GM18873 (cell line): ENCODE measurements at regions not wholly inside any gene's neighbourhood (a gene's known extent, or its start where the extent isn't known, plus 50 kb on each side); places are given as distances from the start of the nearest gene placed in this dataset.
"Not testable (repeated sequence)": the region's sequence is repeated elsewhere in the genome, so short reads cannot be mapped to it uniquely, and the experiment has no call there.

Experiments
- ATAC-seq: cut with Tn5 transposase; IDR thresholded peaks from one replicate; pipeline ENCODE4 v1.9.1; 2021; ENCODE audit warnings: mild to moderate bottlenecking, moderate library complexity, moderate number of reproducible peaks; ENCODE audit not compliant: unreplicated experiment, low FRiP score

DNA sequence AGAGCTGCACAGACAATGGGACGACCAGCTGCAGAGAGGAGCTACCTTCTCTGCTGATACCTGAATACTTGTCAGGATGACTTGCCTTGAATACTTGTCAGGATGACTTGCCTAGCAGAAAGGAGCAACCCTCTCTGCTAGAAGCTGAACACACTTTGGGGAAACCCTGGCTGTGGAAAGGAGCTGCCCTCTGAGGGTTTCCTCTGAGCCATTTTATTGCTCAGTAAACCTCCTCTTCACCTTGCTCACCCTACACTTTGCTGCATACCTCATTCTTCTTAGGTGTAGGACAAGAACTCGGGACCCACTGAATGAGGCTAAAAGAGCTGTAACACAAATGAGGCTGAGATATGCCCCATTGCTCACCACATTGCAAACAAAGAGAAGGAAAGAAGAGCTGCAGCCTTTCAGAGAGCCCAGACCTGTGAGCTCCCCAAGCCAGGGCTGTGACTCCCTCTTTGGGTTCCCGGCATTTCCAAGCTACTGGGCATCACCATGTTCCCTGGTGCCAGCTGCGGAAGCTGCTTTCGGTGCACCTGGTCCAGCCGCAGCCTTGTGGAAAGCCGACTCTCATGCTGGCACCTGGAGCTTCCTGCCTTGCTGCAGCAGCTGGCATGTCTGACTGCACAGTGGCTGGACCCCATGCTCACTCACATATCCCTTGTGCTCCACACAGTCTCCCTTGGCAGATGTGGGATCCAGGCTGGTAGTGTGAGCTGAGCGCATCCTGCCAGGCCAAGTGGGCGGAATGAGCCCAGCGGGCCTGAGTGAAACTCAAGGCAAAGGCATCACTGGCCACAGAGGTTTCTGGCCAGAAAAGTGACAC is 106.7 kb upstream of the AHI1 start:
- no peak for ATAC-seq

DNA sequence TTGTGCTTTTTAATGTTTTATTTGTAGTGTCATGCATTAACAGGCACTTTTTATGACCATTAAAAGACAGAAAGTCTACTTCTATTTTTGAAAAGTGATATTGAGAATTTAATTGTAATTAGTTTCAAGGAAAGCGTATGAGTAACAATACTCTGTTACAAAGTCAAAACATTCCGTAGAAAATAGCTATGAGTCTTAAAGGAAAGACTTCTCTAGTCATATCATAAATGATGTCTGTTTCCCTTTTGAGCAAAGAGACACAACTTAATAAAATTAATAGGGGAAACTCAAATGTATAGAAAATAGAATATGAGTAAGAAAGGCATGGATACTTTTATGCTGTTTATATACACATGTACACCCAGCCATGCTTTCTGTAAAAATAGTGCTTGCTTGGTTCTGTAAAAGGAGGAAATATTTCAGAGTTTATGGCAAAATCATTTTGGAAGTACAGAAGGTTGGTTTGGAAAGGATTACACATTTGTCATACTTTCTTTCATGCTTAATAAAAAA is 107.8 kb upstream of the AHI1 start:
- no peak for ATAC-seq

- ATAC-seq: no peak
These were observed 108.9 kb upstream of the AHI1 start for GRCh38 chr6:135606392-135606791.

DNA sequence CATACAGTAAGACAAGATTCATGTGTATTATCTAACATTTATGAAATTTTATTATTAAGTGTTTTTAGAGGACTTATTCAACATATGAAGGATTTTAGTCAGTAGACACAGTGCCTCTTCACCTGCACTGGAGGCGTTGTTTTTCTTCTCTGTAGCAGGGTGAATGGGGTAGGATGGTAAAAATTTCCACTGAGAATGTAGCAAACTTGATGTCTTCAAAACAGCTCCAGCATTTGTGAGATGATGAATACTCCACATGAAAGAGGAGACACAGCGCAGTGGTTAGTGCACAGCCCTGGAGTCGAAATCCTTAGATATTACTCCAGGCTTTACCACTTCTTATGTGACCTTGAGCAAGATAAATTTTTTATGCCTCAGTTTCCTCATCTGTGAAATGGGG is 110.5 kb upstream of the AHI1 start:
- ATAC-seq: no peak

- not testable (repeated sequence) for ATAC-seq
These were observed 112.7 kb upstream of the AHI1 start for GRCh38 chr6:135610192-135610591.

DNA sequence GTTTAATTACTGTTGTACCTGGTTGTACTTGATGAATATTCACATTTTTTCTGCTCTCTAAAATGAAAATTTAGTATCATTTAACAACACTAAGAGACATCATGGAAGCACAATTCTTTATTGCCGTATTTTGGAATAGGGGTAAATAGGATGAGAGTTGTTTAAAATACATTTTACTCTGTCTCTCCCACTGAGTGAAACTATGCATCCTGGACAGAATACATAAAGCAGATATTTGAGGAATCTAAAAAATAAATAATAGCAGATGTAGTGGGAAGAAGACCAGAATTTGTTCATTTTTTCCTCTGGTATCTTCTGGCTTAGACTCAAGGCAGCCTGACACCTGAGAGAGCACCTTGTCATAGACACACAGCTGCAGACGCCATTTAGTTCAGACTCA is 119.1 kb upstream of the AHI1 start:
- no peak for ATAC-seq

GRCh38 chr6:135617222-135617621 is 119.7 kb upstream of the AHI1 start:
- ATAC-seq: no peak

- ATAC-seq: no peak
These were observed 124.5 kb upstream of the AHI1 start for GRCh38 chr6:135622081-135622480.

DNA sequence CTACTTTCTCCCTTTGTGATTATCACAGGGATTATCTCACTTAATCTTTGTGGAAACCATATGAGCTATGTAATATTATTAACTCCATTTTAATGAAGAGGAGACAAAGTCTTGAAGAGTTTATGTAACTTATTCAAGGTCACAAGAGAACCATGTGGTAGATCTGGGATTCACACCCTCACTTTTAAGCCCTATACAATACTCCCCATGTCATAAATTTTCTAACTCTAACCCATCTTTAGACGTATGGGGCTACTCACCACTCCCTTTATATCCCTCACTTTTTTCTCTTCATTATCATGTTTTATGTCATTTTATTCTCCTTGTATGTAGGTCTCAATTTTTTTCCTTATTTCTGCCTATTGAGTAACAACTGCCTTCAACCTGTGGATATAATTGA is 126.4 kb upstream of the AHI1 start:
- no peak for ATAC-seq

DNA sequence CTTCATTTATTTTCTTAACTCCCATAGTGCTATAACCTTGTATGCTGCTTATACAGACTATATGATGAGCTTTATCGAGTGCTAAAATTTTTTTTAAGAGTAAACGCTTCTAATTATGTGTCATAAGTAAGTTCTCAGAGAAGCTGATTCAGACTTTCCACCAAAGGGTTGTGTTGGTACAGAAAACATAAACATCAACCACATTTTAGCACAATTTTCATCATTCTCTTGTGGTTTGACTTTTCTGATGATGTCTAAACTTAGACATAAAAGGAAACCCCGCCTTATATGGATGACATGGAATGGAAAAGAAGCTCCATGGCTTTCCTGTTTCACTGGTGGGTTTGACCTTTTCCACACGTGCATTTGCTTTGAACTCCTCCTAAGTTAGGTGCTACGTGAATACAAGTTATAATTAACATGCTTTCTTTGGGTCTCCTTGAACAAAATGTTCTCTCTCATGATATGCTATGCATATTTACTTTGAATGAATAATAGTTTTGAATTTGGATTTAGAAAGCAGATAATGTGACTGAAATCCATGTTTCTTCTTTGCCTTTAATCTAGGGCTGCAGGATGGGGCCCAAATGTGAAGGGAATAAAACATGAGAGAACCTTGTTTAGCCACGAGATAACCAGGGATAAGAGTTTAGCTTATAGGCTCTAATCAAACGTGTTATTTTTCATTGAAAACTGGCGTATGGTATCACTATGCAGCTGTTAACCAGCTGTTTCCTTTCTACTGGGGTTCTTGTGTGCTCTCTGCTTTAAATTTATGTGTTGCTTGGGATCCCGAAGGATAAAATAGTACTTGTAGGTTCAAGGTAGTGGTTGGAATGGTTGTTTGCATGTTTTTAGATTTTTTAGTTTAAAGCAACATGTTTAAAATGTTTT is 127.1 kb upstream of the AHI1 start:
- no peak for ATAC-seq

- ATAC-seq: not testable (repeated sequence)
These were observed 128.5 kb upstream of the AHI1 start for GRCh38 chr6:135626001-135626400.

DNA sequence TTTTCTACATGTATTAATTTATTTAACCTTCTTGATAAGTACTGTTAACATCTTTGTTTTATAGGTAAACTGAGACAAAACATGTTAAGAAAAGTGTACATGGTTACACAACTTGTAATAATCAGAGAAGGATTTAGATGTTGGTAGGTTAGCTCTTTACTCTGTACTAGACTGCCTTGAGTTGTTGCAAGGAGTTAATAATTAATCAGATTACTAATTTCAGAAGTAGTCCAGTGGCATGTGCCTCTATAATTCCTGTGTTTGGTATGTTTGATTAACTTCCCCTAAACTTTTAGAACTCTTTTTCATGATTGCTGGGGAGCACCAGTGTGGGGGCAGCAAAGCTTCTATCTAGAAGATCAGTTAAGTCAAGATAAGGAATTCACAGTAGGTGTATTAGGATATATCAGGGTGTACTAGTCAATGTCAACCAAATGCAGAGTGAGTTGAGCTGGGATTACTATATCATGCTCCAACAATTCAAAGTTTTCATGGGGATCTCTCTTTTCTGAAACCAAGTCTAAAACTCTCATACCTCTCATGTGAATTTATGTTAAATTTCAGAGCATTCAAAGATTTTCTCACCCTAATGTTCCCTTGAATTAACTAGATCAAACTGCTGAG is 129.7 kb upstream of the AHI1 start:
- peak; percentile 90 for ATAC-seq

- no peak for ATAC-seq
These were observed 133.3 kb upstream of the AHI1 start for GRCh38 chr6:135630789-135631376.

GRCh38 chr6:135631821-135632220 is 134.3 kb upstream of the AHI1 start:
- ATAC-seq: no peak

GRCh38 chr6:135633573-135633972 is 136.0 kb upstream of the AHI1 start:
- ATAC-seq: no peak

DNA sequence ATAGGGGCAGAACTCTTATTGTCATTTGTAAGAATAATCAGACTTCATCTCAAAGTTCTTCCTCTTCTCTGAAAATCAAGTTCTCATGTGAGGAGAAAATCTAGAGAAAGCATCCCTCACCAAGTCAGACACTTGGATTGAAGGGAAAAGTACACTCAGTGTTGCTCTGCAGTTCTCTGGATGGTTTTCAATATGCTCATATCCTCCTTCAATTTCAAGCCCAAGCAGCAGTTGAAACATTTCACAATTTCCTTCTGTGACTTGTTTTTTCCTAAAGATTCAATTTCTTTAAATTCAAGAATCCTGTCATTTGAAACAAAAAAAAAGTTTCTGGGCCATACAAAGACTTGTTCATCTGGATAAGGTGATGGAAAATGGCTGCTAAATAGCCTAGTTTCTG is 140.2 kb upstream of the AHI1 start:
- ATAC-seq: no peak

- no peak for ATAC-seq
These were observed 140.6 kb upstream of the AHI1 start for GRCh38 chr6:135638108-135638507.

GRCh38 chr6:135640048-135640447 is 142.5 kb upstream of the AHI1 start:
- ATAC-seq: no peak

DNA sequence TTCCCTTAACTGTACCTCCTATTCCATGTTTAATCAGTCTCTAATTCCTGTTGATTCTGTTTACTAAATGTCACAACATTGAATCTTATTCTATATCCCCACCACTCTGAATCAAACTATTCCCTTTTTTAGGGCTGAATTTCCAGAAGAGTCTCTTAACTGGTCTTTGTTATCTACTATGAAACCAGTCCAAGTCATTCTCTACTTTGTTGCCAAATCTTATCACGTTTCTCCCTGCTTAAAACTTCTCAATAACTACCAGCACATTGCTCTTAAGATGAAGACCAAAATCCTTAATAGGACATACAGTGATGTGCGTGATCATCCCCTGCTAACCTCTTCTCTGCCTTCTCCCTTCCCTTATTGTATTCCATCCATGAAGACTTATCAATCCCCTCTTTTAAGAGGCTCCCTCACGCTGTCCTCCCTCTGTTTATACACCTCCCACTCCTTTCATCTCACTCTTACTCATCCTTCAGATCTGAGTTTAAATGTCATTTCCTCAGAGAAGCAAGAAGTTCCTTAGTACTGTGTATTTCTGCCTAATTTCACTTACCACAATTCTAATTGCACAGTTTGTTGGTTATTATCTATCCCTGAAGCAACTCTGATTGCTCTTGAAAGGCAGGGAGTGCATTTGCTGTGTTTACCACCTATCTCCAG is 143.0 kb upstream of the AHI1 start:
- ATAC-seq: no peak

DNA sequence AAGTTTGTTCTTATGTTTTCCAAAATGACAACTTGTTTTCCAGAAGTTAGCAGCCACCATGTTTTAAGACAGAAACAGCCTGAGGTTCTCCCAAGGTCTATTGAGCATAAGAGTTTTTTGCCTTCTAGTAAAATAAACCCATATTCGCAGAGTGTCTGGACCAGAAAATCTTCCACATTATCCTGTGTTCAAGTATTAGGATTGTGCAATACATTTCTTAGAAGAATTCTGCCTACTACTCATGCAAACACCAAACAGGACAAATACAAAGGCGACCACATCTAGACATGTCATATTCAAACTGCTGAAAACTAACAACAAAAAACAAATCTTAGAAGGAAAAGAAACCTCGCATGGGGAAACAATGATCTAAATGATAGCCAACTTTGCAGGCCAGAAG is 145.4 kb upstream of the AHI1 start:
- ATAC-seq: no peak
